Upper lobe of right lung (tissue), 1 donor: ENCODE measurements at regions not wholly inside any gene's neighbourhood (a gene's known extent, or its start where the extent isn't known, plus 50 kb on each side); places are given as distances from the start of the nearest gene placed in this dataset.

Experiments
- ATAC-seq: fragments of 200-7000 bp; cut with Tn5 transposase; one replicate; pipeline ENCODE4 v1.9.1; 2020; ENCODE audit warnings: mild to moderate bottlenecking, moderate library complexity
- DNase-seq: peaks from one replicate; pipeline ENCODE4 v3.0.0-alpha.2; 2020
- H3K27ac ChIP-seq: fragments of 200-600 bp; one replicate; pipeline ENCODE4 v1.8.0; 2022
- H3K27me3 ChIP-seq: fragments of 200-600 bp; one replicate; pipeline ENCODE4 v1.8.0; 2022; ENCODE audit warnings: mild to moderate bottlenecking
- H3K36me3 ChIP-seq: fragments of 200-600 bp; one replicate; pipeline ENCODE4 v1.8.0; 2022
- H3K4me1 ChIP-seq: fragments of 200-600 bp; one replicate; pipeline ENCODE4 v1.8.0; 2022
- H3K4me3 ChIP-seq: fragments of 200-600 bp; one replicate; pipeline ENCODE4 v1.8.0; 2022; ENCODE audit warnings: mild to moderate bottlenecking
- H3K9me3 ChIP-seq: fragments of 200-600 bp; one replicate; pipeline ENCODE4 v1.8.0; 2022
- CTCF ChIP-seq: fragments of 200-600 bp; IDR thresholded peaks from one replicate; pipeline ENCODE4 v1.8.0; 2022; ENCODE audit warnings: antibody characterized with exemption
- intact Hi-C: fragments of 100-400 bp; cut with DNase I; formaldehyde crosslinking; loops from one replicate; pipeline ENCODE4 v1.11.0; 2022
- donor health status: DM: no; HTN: yes; CAD: no; lungs with severe emphysema.

GRCh38 chr22:48868554-48868953, 959.1 kb downstream of the BRD1 start:
- H3K27me3 ChIP-seq: peaks cover 5% of the 10 kb centered on the region
- H3K27ac ChIP-seq: no peak overlapping the region
- intact Hi-C loops: no loop called here
- H3K9me3 ChIP-seq: no peaks in the 10 kb centered on the region
- no peak for TF ChIP-seq CTCF
- DNase-seq (peak; percentile 55), ATAC-seq (no peak)
- no peaks in the 10 kb centered on the region for H3K4me1 ChIP-seq
- no peak overlapping the region for H3K4me3 ChIP-seq
- H3K36me3 ChIP-seq: no peaks in the 10 kb centered on the region

GRCh38 chr22:48867891-48868290, 959.8 kb downstream of the BRD1 start:
- Histone ChIP-seq H3K4me3 (no peak overlapping the region), H3K9me3 (no peaks in the 10 kb centered on the region), H3K4me1 (no peaks in the 10 kb centered on the region), H3K27ac (no peak overlapping the region), H3K36me3 (no peaks in the 10 kb centered on the region), H3K27me3 (peaks cover 5% of the 10 kb centered on the region)
- ATAC-seq (no peak), DNase-seq (no peak)
- intact Hi-C loops: no loop called here
- no peak for TF ChIP-seq CTCF

GRCh38 chr22:48866906-48867681, 960.6 kb downstream of the BRD1 start:
- DNase-seq (peak; percentile 62), ATAC-seq (no peak)
- no peaks in the 10 kb centered on the region for H3K4me1 ChIP-seq
- peaks cover 5% of the 10 kb centered on the region for H3K27me3 ChIP-seq
- no peak overlapping the region for H3K27ac ChIP-seq
- H3K4me3 ChIP-seq: no peak overlapping the region
- no peaks in the 10 kb centered on the region for H3K9me3 ChIP-seq
- intact Hi-C loops: no loop called here
- no peak for TF ChIP-seq CTCF
- H3K36me3 ChIP-seq: no peaks in the 10 kb centered on the region

GRCh38 chr22:48864748-48865147, 962.9 kb downstream of the BRD1 start:
- ATAC-seq (no peak), DNase-seq (peak; percentile 46)
- intact Hi-C loops: no loop called here

GRCh38 chr22:48863965-48864528, 963.6 kb downstream of the BRD1 start:
- no peak for DNase-seq
- Histone ChIP-seq H3K27ac (no peak overlapping the region), H3K36me3 (no peaks in the 10 kb centered on the region), H3K27me3 (no peaks in the 10 kb centered on the region), H3K4me3 (no peak overlapping the region), H3K4me1 (no peaks in the 10 kb centered on the region), H3K9me3 (no peaks in the 10 kb centered on the region)
- intact Hi-C loops: no loop called here
- no peak for ATAC-seq
- TF ChIP-seq CTCF: no peak

More at GRCh38 chr22:48864748-48865147, 962.9 kb downstream of the BRD1 start:
- H3K36me3 ChIP-seq: no peaks in the 10 kb centered on the region
- no peaks in the 10 kb centered on the region for H3K9me3 ChIP-seq
- no peaks in the 10 kb centered on the region for H3K27me3 ChIP-seq
- H3K4me1 ChIP-seq: no peaks in the 10 kb centered on the region
- no peak overlapping the region for H3K4me3 ChIP-seq
- no peak for TF ChIP-seq CTCF
- H3K27ac ChIP-seq: no peak overlapping the region
